ENCODE measurements at regions not wholly inside any gene's neighbourhood (a gene's known extent, or its start where the extent isn't known, plus 50 kb on each side); places are given as distances from the start of the nearest gene placed in this dataset.
"Not testable (repeated sequence)": the region's sequence is repeated elsewhere in the genome, so short reads cannot be mapped to it uniquely, and the experiment has no call there.

DNA sequence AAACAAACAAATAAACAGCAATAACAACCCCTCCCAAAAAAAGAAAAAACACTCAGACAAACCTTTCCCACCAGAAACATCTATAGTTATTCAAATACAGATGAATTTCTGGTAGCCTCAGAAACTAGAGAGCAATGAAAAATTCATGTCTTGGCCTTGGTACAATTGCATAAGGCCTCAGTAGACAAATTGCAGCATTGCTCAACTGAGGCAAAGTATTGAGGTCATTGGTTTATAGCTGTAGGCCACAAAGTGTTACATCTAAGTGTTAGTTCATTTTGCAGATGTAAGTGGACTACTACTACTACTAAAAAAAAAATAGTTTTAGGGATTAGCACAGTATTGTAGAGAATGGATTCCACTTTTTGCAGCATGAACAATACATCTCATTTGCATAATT lies 2268.3 kb downstream of the ARAP2 start:
- no peak overlapping the region for H3K27ac ChIP-seq
- no peak overlapping the region for H3K4me3 ChIP-seq
- intact Hi-C loops (cut with DNase I) = no loop called here
- no peak for DNase-seq
- no peaks in the 10 kb centered on the region for H3K4me1 ChIP-seq (replicated peaks in 1 of 2)
- no peaks in the 10 kb centered on the region for H3K27me3 ChIP-seq
- TF ChIP-seq, protein P1, sequence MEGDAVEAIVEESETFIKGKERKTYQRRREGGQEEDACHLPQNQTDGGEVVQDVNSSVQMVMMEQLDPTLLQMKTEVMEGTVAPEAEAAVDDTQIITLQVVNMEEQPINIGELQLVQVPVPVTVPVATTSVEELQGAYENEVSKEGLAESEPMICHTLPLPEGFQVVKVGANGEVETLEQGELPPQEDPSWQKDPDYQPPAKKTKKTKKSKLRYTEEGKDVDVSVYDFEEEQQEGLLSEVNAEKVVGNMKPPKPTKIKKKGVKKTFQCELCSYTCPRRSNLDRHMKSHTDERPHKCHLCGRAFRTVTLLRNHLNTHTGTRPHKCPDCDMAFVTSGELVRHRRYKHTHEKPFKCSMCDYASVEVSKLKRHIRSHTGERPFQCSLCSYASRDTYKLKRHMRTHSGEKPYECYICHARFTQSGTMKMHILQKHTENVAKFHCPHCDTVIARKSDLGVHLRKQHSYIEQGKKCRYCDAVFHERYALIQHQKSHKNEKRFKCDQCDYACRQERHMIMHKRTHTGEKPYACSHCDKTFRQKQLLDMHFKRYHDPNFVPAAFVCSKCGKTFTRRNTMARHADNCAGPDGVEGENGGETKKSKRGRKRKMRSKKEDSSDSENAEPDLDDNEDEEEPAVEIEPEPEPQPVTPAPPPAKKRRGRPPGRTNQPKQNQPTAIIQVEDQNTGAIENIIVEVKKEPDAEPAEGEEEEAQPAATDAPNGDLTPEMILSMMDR (IDR thresholded peaks at IDR 0.05) = no peak
- TF ChIP-seq POLR2A (IDR thresholded peaks at IDR 0.05) = no peak
- no peaks in the 10 kb centered on the region for H3K36me3 ChIP-seq (replicated peaks in 1 of 2)
- H3K9me3 ChIP-seq (replicated peaks in 1 of 3) = no peaks in the 10 kb centered on the region

DNA sequence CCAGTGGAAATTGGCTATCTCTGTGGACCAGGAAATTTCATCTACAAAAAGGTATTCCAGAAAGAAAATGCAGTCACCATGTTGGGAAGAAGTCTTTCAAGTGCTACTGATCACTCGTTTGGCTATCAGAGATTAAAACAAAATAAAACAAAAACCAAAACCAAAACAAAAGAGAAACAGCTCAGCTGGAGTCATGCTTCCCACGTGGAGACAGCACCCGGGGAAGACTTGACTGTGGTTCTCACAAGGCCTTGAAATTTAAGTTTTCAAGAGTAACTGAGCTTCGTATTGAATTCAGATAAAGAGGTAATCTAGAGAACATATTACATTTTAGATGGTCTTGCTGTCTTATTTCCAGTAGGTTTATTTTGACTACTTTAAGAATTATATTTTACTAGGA lies 2264.5 kb downstream of the ARAP2 start:
- intact Hi-C loops (cut with DNase I); H3K27me3 ChIP-seq; H3K27ac ChIP-seq; H3K4me3 ChIP-seq; DNase-seq; H3K36me3 ChIP-seq (replicated peaks in 1 of 2); H3K4me1 ChIP-seq (replicated peaks in 1 of 2); H3K9me3 ChIP-seq (replicated peaks in 1 of 3): not testable (repeated sequence)
- 65 to 74% (median 70%) methylated on average over 4 of the region's 4 CpGs for WGBS, 4 donors

DNA sequence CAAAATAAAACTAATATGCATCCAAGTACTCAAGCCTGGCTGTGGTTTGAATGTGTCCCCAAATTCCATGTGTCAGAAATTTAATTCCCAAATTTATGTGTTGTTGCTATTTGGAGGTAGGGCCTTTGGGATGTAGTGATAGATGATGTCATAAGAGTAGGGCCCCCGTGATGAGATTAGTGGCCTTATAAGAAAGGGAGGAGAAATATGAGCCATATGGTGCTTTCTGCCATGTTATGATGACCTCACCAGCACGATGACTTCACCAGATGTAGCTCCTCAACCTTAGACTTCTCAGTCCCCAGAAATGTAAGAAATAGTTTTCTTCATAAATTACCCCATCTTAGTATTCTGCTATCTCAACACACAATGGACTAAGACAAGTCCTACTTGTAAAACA lies 2264.0 kb downstream of the ARAP2 start:
- Histone ChIP-seq H3K27me3 (no peaks in the 10 kb centered on the region), H3K36me3 (replicated peaks in 1 of 2) (no peaks in the 10 kb centered on the region), H3K4me1 (replicated peaks in 1 of 2) (no peaks in the 10 kb centered on the region), H3K4me3 (no peak overlapping the region), H3K27ac (no peak overlapping the region), H3K9me3 (replicated peaks in 1 of 3) (no peaks in the 10 kb centered on the region)
- TF ChIP-seq POLR2A (IDR thresholded peaks at IDR 0.05) = no peak
- TF ChIP-seq, protein P1 (IDR thresholded peaks at IDR 0.05) = no peak
- no peak for DNase-seq
- intact Hi-C loops (cut with DNase I) = no loop called here
- WGBS, 4 donors = 69 to 76% (median 73%) methylated on average over 2 of the region's 2 CpGs

DNA sequence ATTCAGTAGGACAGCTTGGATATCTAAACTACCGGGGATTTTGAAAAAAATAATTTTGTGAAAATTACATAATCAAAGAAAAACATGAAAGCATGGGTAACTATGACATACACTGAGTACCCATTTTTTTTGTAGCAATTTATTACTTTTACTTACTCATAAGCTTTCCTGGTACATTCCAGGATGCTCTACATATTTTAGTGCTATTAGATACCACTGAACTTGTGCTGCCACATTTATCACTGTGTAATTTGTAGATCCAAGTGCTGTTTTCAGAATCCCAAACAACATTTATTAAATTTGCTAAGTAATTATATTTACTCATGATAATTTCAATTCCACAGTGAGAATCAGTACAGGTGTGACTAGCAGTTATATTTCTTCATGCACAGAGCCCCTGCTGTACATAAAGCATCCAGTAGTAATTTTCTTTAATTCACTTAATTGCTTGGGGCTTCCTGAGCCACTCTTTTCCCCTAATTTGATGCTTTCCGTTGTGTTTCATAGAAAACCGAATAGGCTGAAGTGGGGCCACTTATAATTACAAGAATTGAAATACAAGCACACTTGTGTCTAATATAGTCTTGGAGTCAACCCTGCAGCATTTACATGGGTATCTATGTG lies 2254.4 kb downstream of the ARAP2 start:
- intact Hi-C loops (cut with DNase I) = no loop called here
- no peak for TF ChIP-seq POLR2A (IDR thresholded peaks at IDR 0.05)
- TF ChIP-seq, protein P1 (IDR thresholded peaks at IDR 0.05) = no peak
- H3K27ac ChIP-seq = no peak overlapping the region
- 58 to 72% (median 68%) methylated on average over 3 of the region's 3 CpGs for WGBS, 4 donors
- no peaks in the 10 kb centered on the region for H3K27me3 ChIP-seq
- no peaks in the 10 kb centered on the region for H3K4me1 ChIP-seq (replicated peaks in 1 of 2)
- no peak overlapping the region for H3K4me3 ChIP-seq
- H3K36me3 ChIP-seq (replicated peaks in 1 of 2) = no peaks in the 10 kb centered on the region
- no peaks in the 10 kb centered on the region for H3K9me3 ChIP-seq (replicated peaks in 1 of 3)
- no peak for DNase-seq

DNA sequence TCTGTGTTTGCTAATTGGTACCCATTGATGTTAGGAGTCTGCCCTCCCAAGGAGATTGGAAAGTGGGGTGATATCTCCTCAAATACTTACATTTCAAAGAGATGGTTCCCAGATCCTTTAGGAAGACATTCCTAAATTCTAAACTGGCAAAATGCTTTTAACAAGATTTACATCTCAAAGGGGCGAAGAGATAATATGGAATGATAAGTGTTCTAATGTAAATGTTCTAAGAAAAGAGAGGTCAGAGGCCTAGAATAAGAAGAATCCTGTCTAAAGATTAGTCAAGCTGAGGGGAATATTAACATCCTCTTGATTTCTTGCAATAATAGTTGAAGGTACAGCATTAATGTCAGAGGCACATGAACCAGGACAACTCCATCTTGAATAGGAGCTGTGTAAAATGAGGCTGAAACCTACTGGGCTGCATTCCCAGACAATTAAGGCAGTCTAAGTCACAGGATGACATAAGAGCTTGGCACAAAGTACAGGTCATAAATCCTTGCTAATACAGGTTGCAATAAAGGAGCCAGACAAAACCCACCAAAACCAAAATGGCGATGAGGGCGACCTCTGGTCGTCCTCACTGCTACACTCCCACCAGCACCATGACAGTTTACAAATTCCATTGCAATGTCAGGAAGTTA lies 2248.1 kb downstream of the ARAP2 start:
- H3K4me1 ChIP-seq (replicated peaks in 1 of 2) = no peaks in the 10 kb centered on the region
- WGBS, 4 donors = 76 to 78% (median 78%) methylated on average over 4 of the region's 4 CpGs
- H3K27ac ChIP-seq = no peak overlapping the region
- H3K36me3 ChIP-seq (replicated peaks in 1 of 2) = no peaks in the 10 kb centered on the region
- H3K27me3 ChIP-seq = no peaks in the 10 kb centered on the region
- DNase-seq = no peak
- intact Hi-C loops (cut with DNase I) = no loop called here
- no peaks in the 10 kb centered on the region for H3K9me3 ChIP-seq (replicated peaks in 1 of 3)
- TF ChIP-seq POLR2A (IDR thresholded peaks at IDR 0.05) = no peak
- TF ChIP-seq, protein P1 (IDR thresholded peaks at IDR 0.05) = no peak
- H3K4me3 ChIP-seq = no peak overlapping the region

Data from adrenal gland (tissue), 9 donors.